GM12873 (cell line): ENCODE measurements at regions not wholly inside any gene's neighbourhood (a gene's known extent, or its start where the extent isn't known, plus 50 kb on each side); places are given as distances from the start of the nearest gene placed in this dataset.

Source experiments
- TF ChIP-seq, protein P1 (sequence below): IDR thresholded peaks from 2 replicates; pipeline ENCODE4 v1.5.1; 2012; ENCODE audit warnings: low read depth, mild to moderate bottlenecking, moderate library complexity, low read length, control low read depth; ENCODE audit not compliant: insufficient read depth; ENCODE audit errors: missing control alignments

DNA sequence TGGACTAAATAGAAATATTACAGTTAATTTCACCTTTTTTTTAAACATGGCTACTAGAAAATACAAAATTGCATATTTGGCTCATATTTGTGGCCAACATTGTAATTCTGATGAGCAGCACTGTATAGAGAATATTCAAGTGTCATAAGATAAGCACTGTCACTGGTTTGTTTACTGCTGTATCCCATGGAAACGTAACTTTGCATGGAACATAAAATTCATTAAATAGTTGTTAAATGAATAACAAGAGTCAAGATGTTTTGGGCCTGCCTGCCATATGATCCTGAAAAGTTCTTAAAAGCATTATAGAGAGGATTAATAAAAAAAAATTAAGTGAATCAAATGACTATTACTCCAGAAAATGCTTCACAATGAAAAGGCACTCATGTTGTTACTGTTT is 763.7 kb upstream of the CRIM1 start:
- TF ChIP-seq, protein P1, sequence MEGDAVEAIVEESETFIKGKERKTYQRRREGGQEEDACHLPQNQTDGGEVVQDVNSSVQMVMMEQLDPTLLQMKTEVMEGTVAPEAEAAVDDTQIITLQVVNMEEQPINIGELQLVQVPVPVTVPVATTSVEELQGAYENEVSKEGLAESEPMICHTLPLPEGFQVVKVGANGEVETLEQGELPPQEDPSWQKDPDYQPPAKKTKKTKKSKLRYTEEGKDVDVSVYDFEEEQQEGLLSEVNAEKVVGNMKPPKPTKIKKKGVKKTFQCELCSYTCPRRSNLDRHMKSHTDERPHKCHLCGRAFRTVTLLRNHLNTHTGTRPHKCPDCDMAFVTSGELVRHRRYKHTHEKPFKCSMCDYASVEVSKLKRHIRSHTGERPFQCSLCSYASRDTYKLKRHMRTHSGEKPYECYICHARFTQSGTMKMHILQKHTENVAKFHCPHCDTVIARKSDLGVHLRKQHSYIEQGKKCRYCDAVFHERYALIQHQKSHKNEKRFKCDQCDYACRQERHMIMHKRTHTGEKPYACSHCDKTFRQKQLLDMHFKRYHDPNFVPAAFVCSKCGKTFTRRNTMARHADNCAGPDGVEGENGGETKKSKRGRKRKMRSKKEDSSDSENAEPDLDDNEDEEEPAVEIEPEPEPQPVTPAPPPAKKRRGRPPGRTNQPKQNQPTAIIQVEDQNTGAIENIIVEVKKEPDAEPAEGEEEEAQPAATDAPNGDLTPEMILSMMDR, result no peak

DNA sequence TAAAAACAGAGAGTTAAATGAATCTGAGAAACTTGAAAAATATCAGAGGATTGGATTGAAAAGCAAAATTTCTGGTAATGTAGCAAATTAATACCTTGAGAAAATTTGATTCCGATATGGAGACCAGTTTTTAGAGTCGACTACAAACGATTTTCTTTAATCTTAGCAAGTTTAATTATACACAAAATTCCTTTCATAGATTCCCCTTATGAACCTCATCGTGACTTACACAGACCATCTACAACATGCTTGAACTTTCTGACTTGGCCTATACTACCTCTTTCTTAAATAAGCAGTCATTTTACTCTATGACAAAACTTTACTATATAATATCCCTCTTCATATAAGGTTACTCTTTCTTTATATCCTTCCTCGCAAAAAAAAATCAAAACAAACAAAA is 769.6 kb upstream of the CRIM1 start:
- TF ChIP-seq, protein P1, result no peak

DNA sequence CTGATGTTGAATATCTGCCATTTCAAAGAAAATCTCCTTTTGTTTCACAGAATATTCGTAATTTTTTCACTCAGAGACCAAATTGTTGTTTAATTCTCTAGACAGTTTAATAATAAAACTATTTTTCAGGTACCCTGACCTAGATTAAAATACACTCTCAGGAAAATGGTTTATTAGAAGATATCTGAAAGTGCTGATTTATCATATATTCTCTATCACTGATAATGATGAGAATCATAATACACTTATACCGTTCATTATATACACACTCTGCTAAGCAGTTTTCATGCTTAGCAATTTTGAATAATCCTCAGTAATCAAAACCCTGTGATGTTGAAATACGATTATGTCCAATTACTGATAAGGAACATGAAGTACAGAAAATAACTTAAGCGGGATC is 772.9 kb upstream of the CRIM1 start:
- TF ChIP-seq, protein P1, result no peak

DNA sequence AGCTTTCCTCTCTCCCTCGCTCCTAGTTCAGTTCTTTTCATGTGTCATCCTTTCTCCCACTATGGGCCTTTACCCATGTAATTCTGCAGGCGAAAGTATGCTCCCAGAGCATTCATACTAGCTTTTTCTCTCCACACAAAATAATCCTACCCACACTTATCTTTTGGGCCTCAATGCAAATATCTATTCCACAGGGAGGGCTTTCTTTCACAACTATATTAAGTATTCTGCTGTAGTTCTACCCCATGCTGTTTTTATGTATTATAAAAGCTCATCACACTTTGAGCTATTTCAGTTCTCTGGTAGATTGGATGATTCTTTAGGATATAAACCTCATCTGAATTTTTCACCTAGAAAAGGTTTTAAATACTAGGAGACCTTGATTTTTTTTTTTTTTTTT is 774.6 kb upstream of the CRIM1 start:
- TF ChIP-seq, protein P1, result no peak

DNA sequence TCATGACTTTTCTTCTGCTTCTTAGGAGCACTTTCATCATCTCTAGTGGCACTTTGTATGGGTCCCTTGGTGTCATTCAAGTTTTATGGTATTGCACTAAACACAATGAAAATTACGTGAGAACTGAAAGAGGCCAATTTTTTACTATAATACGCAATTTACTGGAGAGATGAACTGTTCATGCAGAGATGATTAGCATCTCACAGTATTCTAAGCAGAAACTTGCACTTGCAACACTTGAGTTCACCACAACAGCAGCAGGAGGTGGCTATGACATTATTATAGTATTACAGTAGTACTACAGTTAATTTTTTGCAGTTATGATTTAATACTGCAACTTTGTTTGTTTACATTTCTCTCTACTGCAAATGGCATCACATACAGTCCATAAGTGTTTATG is 793.1 kb upstream of the CRIM1 start:
- TF ChIP-seq, protein P1, result no peak

DNA sequence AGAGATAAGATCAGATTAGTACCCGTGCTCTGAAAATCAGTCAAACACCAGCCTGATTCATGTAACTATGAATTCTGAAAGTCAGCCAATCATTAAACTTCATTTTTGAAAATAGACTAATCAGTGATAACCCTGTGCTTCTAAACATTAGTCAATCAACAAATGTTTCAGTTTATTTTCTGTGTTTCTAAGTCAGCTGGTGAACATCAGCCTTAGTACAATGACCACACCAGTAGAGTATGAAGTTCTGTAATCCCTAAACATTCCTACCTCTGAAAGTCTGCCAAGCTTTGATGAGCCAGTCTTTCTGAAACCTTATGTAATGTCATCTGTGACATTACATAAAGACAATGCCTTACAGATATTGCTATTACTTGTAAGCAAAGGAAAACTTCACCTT is 807.4 kb upstream of the CRIM1 start:
- TF ChIP-seq, protein P1, result no peak

DNA sequence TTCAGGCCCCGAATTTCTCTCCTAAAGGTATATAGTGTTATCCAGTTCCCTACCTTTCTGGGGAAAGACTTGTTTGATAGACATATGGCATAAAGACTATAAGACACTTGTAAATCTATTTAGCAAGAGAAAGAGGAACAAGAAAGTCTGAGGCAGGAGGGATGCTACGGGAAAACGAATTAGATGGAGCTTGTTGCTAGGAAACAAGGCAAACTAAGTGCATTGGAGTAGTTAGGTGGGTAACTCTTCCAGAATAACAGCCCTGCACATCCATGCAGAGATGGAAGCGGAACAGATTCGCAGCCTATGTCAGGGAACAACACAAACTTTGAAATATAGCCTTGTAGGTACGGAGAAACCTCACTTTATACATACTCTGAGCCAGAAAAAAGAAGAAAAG is 810.3 kb upstream of the CRIM1 start:
- TF ChIP-seq, protein P1, result no peak
